Endothelial cell of umbilical vein (primary cell): ENCODE measurements at regions not wholly inside any gene's neighbourhood (a gene's known extent, or its start where the extent isn't known, plus 50 kb on each side); places are given as distances from the start of the nearest gene placed in this dataset.

Source experiments
- BruUV-seq: library from RNA; stranded (reverse); fragments of 400-500 nt; replicated peaks from 2 replicates; lab custom pipeline; 2021; lab: Mats Ljungman, UMichigan
- CTCF ChIA-PET: fragments of 300-600, 350-600 bp; sonication (Branson Sonifier 250); formaldehyde crosslinking; loops from one replicate; lab custom pipeline; 2021; ENCODE audit warnings: antibody characterized with exemption, inconsistent platforms; lab: Charles Lee
- POLR2A ChIA-PET: fragments of 300-600, 350-600 bp; sonication (Branson Sonifier 250); formaldehyde crosslinking; loops from one replicate; lab custom pipeline; 2021; ENCODE audit warnings: antibody characterized with exemption, inconsistent platforms; lab: Charles Lee
- DNase-seq: peaks from one replicate; pipeline ENCODE4 v3.0.0-alpha.2; 2011; ENCODE audit warnings: low read depth, low spot score
- FAIRE-seq: peaks from 2 replicates; lab custom pipeline; 2011; peaks lifted over from hg19 to GRCh38; lab: Jason Lieb, UNC
- H2AFZ ChIP-seq: 2 replicates; pipeline ENCODE4 v1.6.0; 2012; ENCODE audit warnings: low read depth, low read length, control low read depth, inconsistent platforms
- H3K27ac ChIP-seq: 2 replicates; pipeline ENCODE4 v1.5.1; 2011; ENCODE audit warnings: low read depth, mild to moderate bottlenecking, control low read depth, low read length, moderate library complexity; ENCODE audit not compliant: insufficient read depth
- H3K27me3 ChIP-seq, 2 experiments: 2 replicates each; pipeline versions ENCODE4 v1.6.0 to v1.6.1; 2011; ENCODE audit warnings: low read length in 2 of 2, mixed read lengths in 1 of 2; ENCODE audit not compliant: control insufficient read depth in 2 of 2, insufficient read depth in 2 of 2
- H3K36me3 ChIP-seq, 2 experiments: 2 replicates in 1 of 2; 3 replicates in 1 of 2; pipeline ENCODE4 v1.5.1; 2011; ENCODE audit warnings: low read length in 2 of 2, mild to moderate bottlenecking in 1 of 2, moderate library complexity in 1 of 2; ENCODE audit not compliant: control insufficient read depth in 2 of 2, insufficient read depth in 2 of 2; ENCODE audit errors: extremely low read depth in 1 of 2
- H3K4me1 ChIP-seq: 3 replicates; pipeline ENCODE4 v1.5.1; 2011; ENCODE audit warnings: mild to moderate bottlenecking, low read length; ENCODE audit not compliant: control insufficient read depth, insufficient read depth; ENCODE audit errors: extremely low read depth
- H3K4me2 ChIP-seq: 2 replicates; pipeline ENCODE4 v1.6.1; 2011; ENCODE audit warnings: low read length, control low read depth, mixed read lengths; ENCODE audit not compliant: insufficient read depth
- H3K4me3 ChIP-seq, 3 experiments: fragments of 200-600 bp in 1 of 3; sonication (generic), shearing (Covaris generic) in 1 of 3; replicated peaks in 1 of 3; 2 replicates each; pipeline ENCODE4 v1.5.1; 2011 to 2016; ENCODE audit warnings: control low read depth in 3 of 3, low read length in 3 of 3, mild to moderate bottlenecking in 2 of 3, inconsistent platforms in 1 of 3, low read depth in 1 of 3, moderate library complexity in 1 of 3; ENCODE audit not compliant: insufficient read depth in 1 of 3
- H3K79me2 ChIP-seq: 2 replicates; pipeline ENCODE4 v1.6.0; 2012; ENCODE audit warnings: low read length, inconsistent platforms; ENCODE audit not compliant: control insufficient read depth, insufficient read depth
- H3K9ac ChIP-seq: replicated peaks from 2 replicates; pipeline ENCODE3; 2011; ENCODE audit warnings: low read length, control low read depth; ENCODE audit not compliant: insufficient read depth; ENCODE audit errors: extremely low read depth
- H3K9me1 ChIP-seq: replicated peaks from 3 replicates; pipeline ENCODE4 v1.6.0; 2011; ENCODE audit warnings: mild to moderate bottlenecking, low read length; ENCODE audit not compliant: control insufficient read depth, insufficient read depth; ENCODE audit errors: extremely low read depth
- H3K9me3 ChIP-seq: replicated peaks from 2 replicates; pipeline ENCODE4 v1.5.1; 2012; ENCODE audit warnings: low read length, inconsistent platforms; ENCODE audit not compliant: control insufficient read depth, insufficient read depth
- H4K20me1 ChIP-seq: replicated peaks from 2 replicates; pipeline ENCODE3; 2011; ENCODE audit warnings: mild to moderate bottlenecking, low read length; ENCODE audit not compliant: control insufficient read depth, insufficient read depth; ENCODE audit errors: extremely low read depth
- EZH2 ChIP-seq: IDR thresholded peaks from 2 replicates; pipeline ENCODE4 v1.6.1; 2012; ENCODE audit warnings: borderline replicate concordance, low read depth, mild to moderate bottlenecking, moderate library complexity, low read length, inconsistent platforms; ENCODE audit not compliant: severe bottlenecking
- FOS ChIP-seq: IDR thresholded peaks from 2 replicates; pipeline ENCODE4 v1.6.1; 2011; ENCODE audit warnings: mild to moderate bottlenecking, low read length, moderate library complexity, borderline replicate concordance; ENCODE audit not compliant: insufficient read depth
- GATA2 ChIP-seq: IDR thresholded peaks from 2 replicates; pipeline ENCODE4 v1.7.0; 2011; ENCODE audit warnings: low read depth, mild to moderate bottlenecking, moderate library complexity, mixed read lengths, low read length; ENCODE audit not compliant: insufficient read length, insufficient read depth
- JUN ChIP-seq: IDR thresholded peaks from 2 replicates; pipeline ENCODE4 v1.6.1; 2011; ENCODE audit warnings: borderline replicate concordance, low read depth; ENCODE audit not compliant: insufficient read length, insufficient read depth
- MYC ChIP-seq: IDR thresholded peaks from one replicate; pipeline ENCODE4 v1.6.1; 2011; ENCODE audit warnings: mild to moderate bottlenecking, low read depth, low read length
- POLR2AphosphoS5 ChIP-seq: IDR thresholded peaks from 2 replicates; pipeline ENCODE4 v1.6.1; 2012; ENCODE audit warnings: low read depth, mild to moderate bottlenecking, control low read depth, low read length, moderate library complexity; ENCODE audit not compliant: insufficient read depth
- dilution Hi-C: fragments of 300-500 bp; cut with MboI; formaldehyde crosslinking; loops from one replicate; pipeline ENCODE4 v1.15.0; 2019; ENCODE audit warnings: low sequenced_read_pairs; ENCODE audit not compliant: extremely low pct_ligation_motif_present
- intact Hi-C: fragments of 100-400 bp; cut with micrococcal nuclease; formaldehyde crosslinking; loops from one replicate; pipeline ENCODE4 v1.10.0; 2022
- TF ChIP-seq, protein P1 (sequence below): IDR thresholded peaks from 2 replicates; pipeline ENCODE4 v1.6.1; 2011; ENCODE audit not compliant: insufficient read depth, insufficient read length

- FAIRE-seq: no peak
- H3K9ac ChIP-seq: no peak overlapping the region
- dilution Hi-C loops: no loop called here
- H3K27me3 ChIP-seq: peaks cover 0 to 2% of the 10 kb centered on the region in 2 experiments
- DNase-seq: no peak
- H3K36me3 ChIP-seq: no peaks in the 10 kb centered on the region
- H2AFZ ChIP-seq: no peak overlapping the region
- ChIA-PET POLR2A (interaction anchor here (0.7 kb wide), 1 partner anchor 220 kb away, joined by 3 read pairs; no protein-coding TSS in a partner anchor), CTCF (interaction anchor here (1.0 to 1.1 kb wide), 2 partner anchors 15 to 35 kb away, joined by 3 read pairs; no protein-coding TSS in a partner anchor)
- no TSS peak for BruUV-seq
- intact Hi-C loops: loop anchor here (1.0 kb wide), 1 partner anchor 9 kb away; no protein-coding TSS in a partner anchor
- H3K27ac ChIP-seq: no peak overlapping the region
- TF ChIP-seq MYC (no peak), GATA2 (no peak), FOS (no peak), JUN (no peak)
- H3K79me2 ChIP-seq: no peaks in the 10 kb centered on the region
- H4K20me1 ChIP-seq: no peaks in the 10 kb centered on the region
- no peaks in the 10 kb centered on the region for H3K9me3 ChIP-seq
- no peak overlapping the region for H3K4me3 ChIP-seq
- H3K9me1 ChIP-seq: no peaks in the 10 kb centered on the region
- H3K4me1 ChIP-seq: peaks cover 12% of the 10 kb centered on the region
- H3K4me2 ChIP-seq: no peak overlapping the region
Observed at GRCh38 chr3:194279701-194280360, 71.3 kb downstream of the CPN2 start.

GRCh38 chr3:194280777-194281176, 70.4 kb downstream of the CPN2 start:
- H4K20me1 ChIP-seq: no peaks in the 10 kb centered on the region
- FAIRE-seq: no peak
- no peak overlapping the region for H3K4me2 ChIP-seq
- H3K4me1 ChIP-seq: peaks cover 7% of the 10 kb centered on the region
- no peak overlapping the region for H3K27ac ChIP-seq
- intact Hi-C loops: loop anchor here (1.0 kb wide), 1 partner anchor 9 kb away; no protein-coding TSS in a partner anchor
- no peak overlapping the region for H3K4me3 ChIP-seq
- CTCF ChIA-PET: interaction anchor here (1.1 kb wide), 1 partner anchor 36 kb away, joined by 3 read pairs; no protein-coding TSS in a partner anchor
- no peak overlapping the region for H3K9ac ChIP-seq
- H3K36me3 ChIP-seq: no peaks in the 10 kb centered on the region
- peaks cover 0 to 2% of the 10 kb centered on the region in 2 experiments for H3K27me3 ChIP-seq
- no peaks in the 10 kb centered on the region for H3K9me3 ChIP-seq
- no peak for DNase-seq
- H2AFZ ChIP-seq: no peak overlapping the region
- no peaks in the 10 kb centered on the region for H3K79me2 ChIP-seq
- no TSS peak for BruUV-seq
- dilution Hi-C loops: no loop called here
- no peaks in the 10 kb centered on the region for H3K9me1 ChIP-seq
- POLR2A ChIA-PET: no interaction called here
- no peak for TF ChIP-seq POLR2AphosphoS5
- TF ChIP-seq, protein P1, sequence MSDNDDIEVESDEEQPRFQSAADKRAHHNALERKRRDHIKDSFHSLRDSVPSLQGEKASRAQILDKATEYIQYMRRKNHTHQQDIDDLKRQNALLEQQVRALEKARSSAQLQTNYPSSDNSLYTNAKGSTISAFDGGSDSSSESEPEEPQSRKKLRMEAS: no peak
- TF ChIP-seq FOS: no peak
- no peak for TF ChIP-seq EZH2
